ENCODE measurements at regions not wholly inside any gene's neighbourhood (a gene's known extent, or its start where the extent isn't known, plus 50 kb on each side); places are given as distances from the start of the nearest gene placed in this dataset.

GRCh38 chr20:12012241-12013222, 94.8 kb downstream of the BTBD3 start (continued):
- TF ChIP-seq, protein P1, sequence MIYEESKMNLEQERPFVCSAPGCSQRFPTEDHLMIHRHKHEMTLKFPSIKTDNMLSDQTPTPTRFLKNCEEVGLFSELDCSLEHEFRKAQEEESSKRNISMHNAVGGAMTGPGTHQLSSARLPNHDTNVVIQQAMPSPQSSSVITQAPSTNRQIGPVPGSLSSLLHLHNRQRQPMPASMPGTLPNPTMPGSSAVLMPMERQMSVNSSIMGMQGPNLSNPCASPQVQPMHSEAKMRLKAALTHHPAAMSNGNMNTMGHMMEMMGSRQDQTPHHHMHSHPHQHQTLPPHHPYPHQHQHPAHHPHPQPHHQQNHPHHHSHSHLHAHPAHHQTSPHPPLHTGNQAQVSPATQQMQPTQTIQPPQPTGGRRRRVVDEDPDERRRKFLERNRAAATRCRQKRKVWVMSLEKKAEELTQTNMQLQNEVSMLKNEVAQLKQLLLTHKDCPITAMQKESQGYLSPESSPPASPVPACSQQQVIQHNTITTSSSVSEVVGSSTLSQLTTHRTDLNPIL (CRISPR knock-in tag; IDR thresholded peaks at IDR 0.05; ENCODE audit: low read depth) = no peak
- TF ChIP-seq BACH2 (CRISPR knock-in tag; IDR thresholded peaks at IDR 0.05; ENCODE audit: borderline replicate concordance) (no peak), ZC3H10 (CRISPR knock-in tag; IDR thresholded peaks at IDR 0.05) (no peak), ZNF8 (CRISPR knock-in tag; IDR thresholded peaks at IDR 0.05) (no peak), SNAI2 (CRISPR knock-in tag; IDR thresholded peaks at IDR 0.05) (no peak), POU6F1 (CRISPR knock-in tag; IDR thresholded peaks at IDR 0.05; ENCODE audit: borderline replicate concordance, low read depth) (no peak), ISL1 (CRISPR knock-in tag; IDR thresholded peaks at IDR 0.05) (no peak)
- TF ChIP-seq, protein P2, sequence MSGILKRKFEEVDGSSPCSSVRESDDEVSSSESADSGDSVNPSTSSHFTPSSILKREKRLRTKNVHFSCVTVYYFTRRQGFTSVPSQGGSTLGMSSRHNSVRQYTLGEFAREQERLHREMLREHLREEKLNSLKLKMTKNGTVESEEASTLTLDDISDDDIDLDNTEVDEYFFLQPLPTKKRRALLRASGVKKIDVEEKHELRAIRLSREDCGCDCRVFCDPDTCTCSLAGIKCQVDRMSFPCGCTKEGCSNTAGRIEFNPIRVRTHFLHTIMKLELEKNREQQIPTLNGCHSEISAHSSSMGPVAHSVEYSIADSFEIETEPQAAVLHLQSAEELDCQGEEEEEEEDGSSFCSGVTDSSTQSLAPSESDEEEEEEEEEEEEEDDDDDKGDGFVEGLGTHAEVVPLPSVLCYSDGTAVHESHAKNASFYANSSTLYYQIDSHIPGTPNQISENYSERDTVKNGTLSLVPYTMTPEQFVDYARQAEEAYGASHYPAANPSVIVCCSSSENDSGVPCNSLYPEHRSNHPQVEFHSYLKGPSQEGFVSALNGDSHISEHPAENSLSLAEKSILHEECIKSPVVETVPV (CRISPR knock-in tag; IDR thresholded peaks at IDR 0.05) = no peak

GRCh38 chr20:12014276-12014675, 96.6 kb downstream of the BTBD3 start:
- no peak for ATAC-seq
- no peak for TF ChIP-seq ARNTL (CRISPR knock-in tag; IDR thresholded peaks at IDR 0.05; ENCODE audit: borderline replicate concordance, low read depth)
- TF ChIP-seq BACH2 (CRISPR knock-in tag; IDR thresholded peaks at IDR 0.05; ENCODE audit: borderline replicate concordance) = no peak
- TF ChIP-seq ZC3H10 (CRISPR knock-in tag; IDR thresholded peaks at IDR 0.05) = no peak
- no peak for TF ChIP-seq PPARA (CRISPR knock-in tag; IDR thresholded peaks at IDR 0.05; ENCODE audit: borderline replicate concordance)
- TF ChIP-seq, protein P3, sequence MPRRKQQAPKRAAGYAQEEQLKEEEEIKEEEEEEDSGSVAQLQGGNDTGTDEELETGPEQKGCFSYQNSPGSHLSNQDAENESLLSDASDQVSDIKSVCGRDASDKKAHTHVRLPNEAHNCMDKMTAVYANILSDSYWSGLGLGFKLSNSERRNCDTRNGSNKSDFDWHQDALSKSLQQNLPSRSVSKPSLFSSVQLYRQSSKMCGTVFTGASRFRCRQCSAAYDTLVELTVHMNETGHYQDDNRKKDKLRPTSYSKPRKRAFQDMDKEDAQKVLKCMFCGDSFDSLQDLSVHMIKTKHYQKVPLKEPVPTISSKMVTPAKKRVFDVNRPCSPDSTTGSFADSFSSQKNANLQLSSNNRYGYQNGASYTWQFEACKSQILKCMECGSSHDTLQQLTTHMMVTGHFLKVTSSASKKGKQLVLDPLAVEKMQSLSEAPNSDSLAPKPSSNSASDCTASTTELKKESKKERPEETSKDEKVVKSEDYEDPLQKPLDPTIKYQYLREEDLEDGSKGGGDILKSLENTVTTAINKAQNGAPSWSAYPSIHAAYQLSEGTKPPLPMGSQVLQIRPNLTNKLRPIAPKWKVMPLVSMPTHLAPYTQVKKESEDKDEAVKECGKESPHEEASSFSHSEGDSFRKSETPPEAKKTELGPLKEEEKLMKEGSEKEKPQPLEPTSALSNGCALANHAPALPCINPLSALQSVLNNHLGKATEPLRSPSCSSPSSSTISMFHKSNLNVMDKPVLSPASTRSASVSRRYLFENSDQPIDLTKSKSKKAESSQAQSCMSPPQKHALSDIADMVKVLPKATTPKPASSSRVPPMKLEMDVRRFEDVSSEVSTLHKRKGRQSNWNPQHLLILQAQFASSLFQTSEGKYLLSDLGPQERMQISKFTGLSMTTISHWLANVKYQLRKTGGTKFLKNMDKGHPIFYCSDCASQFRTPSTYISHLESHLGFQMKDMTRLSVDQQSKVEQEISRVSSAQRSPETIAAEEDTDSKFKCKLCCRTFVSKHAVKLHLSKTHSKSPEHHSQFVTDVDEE (CRISPR knock-in tag; IDR thresholded peaks at IDR 0.05) = no peak

- ATAC-seq = no peak
- no peak for TF ChIP-seq ZFP30 (CRISPR knock-in tag; IDR thresholded peaks at IDR 0.05)
- no peak for TF ChIP-seq RARB (CRISPR knock-in tag; IDR thresholded peaks at IDR 0.05)
- TF ChIP-seq, protein P3 (CRISPR knock-in tag; IDR thresholded peaks at IDR 0.05) = no peak
- TF ChIP-seq ISL1 (CRISPR knock-in tag; IDR thresholded peaks at IDR 0.05) = no peak
These were observed 97.0 kb downstream of the BTBD3 start for GRCh38 chr20:12014736-12015135.

GRCh38 chr20:12016291-12016690, 98.6 kb downstream of the BTBD3 start:
- TF ChIP-seq ZNF565 (CRISPR knock-in tag; conservative IDR thresholded peaks at IDR 0.05; ENCODE audit: low read depth) (no peak), BACH2 (CRISPR knock-in tag; IDR thresholded peaks at IDR 0.05; ENCODE audit: borderline replicate concordance) (no peak), PPARA (CRISPR knock-in tag; IDR thresholded peaks at IDR 0.05; ENCODE audit: borderline replicate concordance) (no peak)
- TF ChIP-seq, protein P1 (CRISPR knock-in tag; IDR thresholded peaks at IDR 0.05; ENCODE audit: low read depth) = no peak
- no peak for ATAC-seq
